ENCODE measurements at regions not wholly inside any gene's neighbourhood (a gene's known extent, or its start where the extent isn't known, plus 50 kb on each side); places are given as distances from the start of the nearest gene placed in this dataset.

GRCh38 chr20:43798291-43799149 is 71.7 kb upstream of the GTSF1L start:
- no peak overlapping the region for H3K27ac Mint-ChIP-seq
- peaks cover 8% of the 10 kb centered on the region for H3K9me3 Mint-ChIP-seq
- H3K36me3 Mint-ChIP-seq: no peaks in the 10 kb centered on the region
- no peak overlapping the region for H3K4me3 Mint-ChIP-seq
- peaks cover 9% of the 10 kb centered on the region for H3K4me1 Mint-ChIP-seq
- peaks cover 4% of the 10 kb centered on the region for H3K27me3 Mint-ChIP-seq
- DNase-seq: no peak

- H3K36me3 Mint-ChIP-seq: peaks cover 3% of the 10 kb centered on the region
- no peak overlapping the region for H3K4me3 Mint-ChIP-seq
- no peak for DNase-seq
- peaks cover 9% of the 10 kb centered on the region for H3K9me3 Mint-ChIP-seq
- H3K4me1 Mint-ChIP-seq: peaks cover 9% of the 10 kb centered on the region
- H3K27me3 Mint-ChIP-seq: peaks cover 13% of the 10 kb centered on the region
- no peak overlapping the region for H3K27ac Mint-ChIP-seq
These were observed 67.5 kb upstream of the GTSF1L start for GRCh38 chr20:43794326-43794725.

- H3K27ac Mint-ChIP-seq: no peak overlapping the region
These were observed 62.8 kb upstream of the GTSF1L start for GRCh38 chr20:43789593-43789992.

GRCh38 chr20:43787937-43788336 is 61.1 kb upstream of the GTSF1L start:
- peaks cover 10% of the 10 kb centered on the region for H3K27me3 Mint-ChIP-seq
- no peak overlapping the region for H3K27ac Mint-ChIP-seq
- DNase-seq: no peak
- no peak overlapping the region for H3K4me3 Mint-ChIP-seq
- H3K9me3 Mint-ChIP-seq: peaks cover 7% of the 10 kb centered on the region
- H3K4me1 Mint-ChIP-seq: peaks cover 3% of the 10 kb centered on the region
- H3K36me3 Mint-ChIP-seq: peaks cover 3% of the 10 kb centered on the region

More at GRCh38 chr20:43789593-43789992, 62.8 kb upstream of the GTSF1L start:
- no peak for DNase-seq
- peaks cover 13% of the 10 kb centered on the region for H3K27me3 Mint-ChIP-seq
- no peak overlapping the region for H3K4me3 Mint-ChIP-seq
- H3K4me1 Mint-ChIP-seq: peaks cover 3% of the 10 kb centered on the region
- peaks cover 7% of the 10 kb centered on the region for H3K9me3 Mint-ChIP-seq
- H3K36me3 Mint-ChIP-seq: peaks cover 3% of the 10 kb centered on the region

GRCh38 chr20:43786885-43787284 is 60.1 kb upstream of the GTSF1L start:
- Mint-ChIP-seq H3K4me1 (peaks cover 7% of the 10 kb centered on the region), H3K27ac (no peak overlapping the region), H3K9me3 (peaks cover 4% of the 10 kb centered on the region), H3K4me3 (no peak overlapping the region), H3K27me3 (peaks cover 1% of the 10 kb centered on the region), H3K36me3 (peaks cover under 1% of the 10 kb centered on the region)
- DNase-seq: no peak

GRCh38 chr20:43781215-43781614 is 54.4 kb upstream of the GTSF1L start:
- H3K27me3 Mint-ChIP-seq: no peaks in the 10 kb centered on the region
- H3K36me3 Mint-ChIP-seq: peaks cover 4% of the 10 kb centered on the region
- no peak for DNase-seq
- H3K9me3 Mint-ChIP-seq: peaks cover 24% of the 10 kb centered on the region
- H3K4me3 Mint-ChIP-seq: no peak overlapping the region
- no peak overlapping the region for H3K27ac Mint-ChIP-seq
- H3K4me1 Mint-ChIP-seq: peaks cover 10% of the 10 kb centered on the region

GRCh38 chr20:43778375-43778774 is 51.6 kb upstream of the GTSF1L start:
- Mint-ChIP-seq H3K27ac (no peak overlapping the region), H3K9me3 (peaks cover 24% of the 10 kb centered on the region), H3K36me3 (peaks cover 4% of the 10 kb centered on the region), H3K27me3 (peaks cover 5% of the 10 kb centered on the region), H3K4me3 (no peak overlapping the region), H3K4me1 (peaks cover 10% of the 10 kb centered on the region)
- DNase-seq: no peak

GRCh38 chr20:43776691-43777090 is 49.9 kb upstream of the GTSF1L start:
- Mint-ChIP-seq H3K4me3 (no peak overlapping the region), H3K36me3 (peaks cover 4% of the 10 kb centered on the region), H3K27ac (no peak overlapping the region)

More at GRCh38 chr20:43776691-43777090, 49.9 kb upstream of the GTSF1L start:
- H3K9me3 Mint-ChIP-seq: peaks cover 20% of the 10 kb centered on the region
- DNase-seq: no peak
- H3K4me1 Mint-ChIP-seq: peaks cover 4% of the 10 kb centered on the region
- H3K27me3 Mint-ChIP-seq: peaks cover 14% of the 10 kb centered on the region

Data from activated naive CD8-positive, alpha-beta T cell treated with anti-CD3 and anti-CD28 coated beads for 36 hours (primary cell).